ENCODE measurements at regions not wholly inside any gene's neighbourhood (a gene's known extent, or its start where the extent isn't known, plus 50 kb on each side); places are given as distances from the start of the nearest gene placed in this dataset.

DNA sequence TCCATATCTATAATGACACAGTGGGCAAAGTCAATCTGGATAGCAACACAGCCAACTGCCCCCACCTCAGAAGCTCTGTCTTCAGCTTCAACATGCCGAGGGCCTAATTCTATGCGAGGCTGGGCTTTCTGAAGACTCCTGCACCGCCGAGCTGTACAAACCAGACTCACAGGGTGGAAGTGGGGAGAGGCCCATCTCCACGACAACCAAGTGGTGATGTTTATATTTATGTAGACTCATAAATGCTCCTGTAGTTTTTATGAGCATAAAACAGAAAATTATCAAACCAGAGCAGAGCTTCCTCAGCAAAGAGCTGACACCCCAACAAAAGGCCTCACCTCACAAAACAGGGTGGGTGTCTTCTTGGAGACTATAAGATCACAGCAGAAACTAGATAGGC, 77.0 kb upstream of the LGALSL start:
- H3K36me3 ChIP-seq (ENCODE audit: control insufficient read depth, insufficient read depth, low read length), result no peaks in the 10 kb centered on the region
- no peak overlapping the region for H3K4me3 ChIP-seq (ENCODE audit: extremely low read depth, insufficient read depth, low read length, poor library complexity, severe bottlenecking)
- no peaks in the 10 kb centered on the region for H3K4me1 ChIP-seq (ENCODE audit: control insufficient read depth, insufficient read depth, low read length, poor library complexity, severe bottlenecking)
- WGBS, 2 experiments (ENCODE audit: insufficient coverage in 2 of 2), result 100% methylated on average over 2 of the region's 5 CpGs; no CpG with 5 or more reads in 1 of the 2 experiments
- peak overlapping the region; percentile 39 for H3K27ac ChIP-seq (ENCODE audit: low read depth, low read length, severe bottlenecking)
- no peaks in the 10 kb centered on the region for H3K9me3 ChIP-seq (ENCODE audit: control insufficient read depth, low read length)

- no peaks in the 10 kb centered on the region for H3K36me3 ChIP-seq (ENCODE audit: control insufficient read depth, insufficient read depth, low read length)
- H3K9me3 ChIP-seq (ENCODE audit: control insufficient read depth, low read length), result no peaks in the 10 kb centered on the region
- no peak overlapping the region for H3K27ac ChIP-seq (ENCODE audit: low read depth, low read length, severe bottlenecking)
- 94 to 98% methylated on average over 6 to 7 of the region's 7 CpGs for WGBS, 2 experiments (ENCODE audit: insufficient coverage in 2 of 2)
- no peaks in the 10 kb centered on the region for H3K4me1 ChIP-seq (ENCODE audit: control insufficient read depth, insufficient read depth, low read length, poor library complexity, severe bottlenecking)
- H3K4me3 ChIP-seq (ENCODE audit: extremely low read depth, insufficient read depth, low read length, poor library complexity, severe bottlenecking), result no peak overlapping the region
These were observed 74.8 kb upstream of the LGALSL start for GRCh38 chr2:64379186-64379585.

GRCh38 chr2:64380853-64381527, 73.0 kb upstream of the LGALSL start:
- Histone ChIP-seq H3K4me1 (ENCODE audit: control insufficient read depth, insufficient read depth, low read length, poor library complexity, severe bottlenecking) (no peaks in the 10 kb centered on the region), H3K27ac (ENCODE audit: low read depth, low read length, severe bottlenecking) (no peak overlapping the region), H3K4me3 (ENCODE audit: extremely low read depth, insufficient read depth, low read length, poor library complexity, severe bottlenecking) (no peak overlapping the region), H3K9me3 (ENCODE audit: control insufficient read depth, low read length) (no peaks in the 10 kb centered on the region), H3K36me3 (ENCODE audit: control insufficient read depth, insufficient read depth, low read length) (no peaks in the 10 kb centered on the region)
- 89 to 97% methylated on average over 3 to 4 of the region's 4 CpGs for WGBS, 2 experiments (ENCODE audit: insufficient coverage in 2 of 2)

- 92% methylated on average over 2 to 5 of the region's 5 CpGs for WGBS, 2 experiments (ENCODE audit: insufficient coverage in 2 of 2)
- H3K36me3 ChIP-seq (ENCODE audit: control insufficient read depth, insufficient read depth, low read length), result no peaks in the 10 kb centered on the region
- no peaks in the 10 kb centered on the region for H3K9me3 ChIP-seq (ENCODE audit: control insufficient read depth, low read length)
- no peak overlapping the region for H3K4me3 ChIP-seq (ENCODE audit: extremely low read depth, insufficient read depth, low read length, poor library complexity, severe bottlenecking)
- H3K27ac ChIP-seq (ENCODE audit: low read depth, low read length, severe bottlenecking), result no peak overlapping the region
- H3K4me1 ChIP-seq (ENCODE audit: control insufficient read depth, insufficient read depth, low read length, poor library complexity, severe bottlenecking), result no peaks in the 10 kb centered on the region
These were observed 70.9 kb upstream of the LGALSL start for GRCh38 chr2:64383016-64383591.

GRCh38 chr2:64383881-64384280, 70.1 kb upstream of the LGALSL start:
- H3K9me3 ChIP-seq (ENCODE audit: control insufficient read depth, low read length), result no peaks in the 10 kb centered on the region
- H3K4me1 ChIP-seq (ENCODE audit: control insufficient read depth, insufficient read depth, low read length, poor library complexity, severe bottlenecking), result no peaks in the 10 kb centered on the region
- no CpG with 5 or more reads among the region's 3 CpGs for WGBS, 2 experiments (ENCODE audit: insufficient coverage in 2 of 2)
- no peak overlapping the region for H3K27ac ChIP-seq (ENCODE audit: low read depth, low read length, severe bottlenecking)
- no peaks in the 10 kb centered on the region for H3K36me3 ChIP-seq (ENCODE audit: control insufficient read depth, insufficient read depth, low read length)
- H3K4me3 ChIP-seq (ENCODE audit: extremely low read depth, insufficient read depth, low read length, poor library complexity, severe bottlenecking), result no peak overlapping the region

GRCh38 chr2:64386676-64387075, 67.3 kb upstream of the LGALSL start:
- Histone ChIP-seq H3K4me1 (ENCODE audit: control insufficient read depth, insufficient read depth, low read length, poor library complexity, severe bottlenecking) (peaks cover 8% of the 10 kb centered on the region), H3K9me3 (ENCODE audit: control insufficient read depth, low read length) (no peaks in the 10 kb centered on the region), H3K27ac (ENCODE audit: low read depth, low read length, severe bottlenecking) (no peak overlapping the region), H3K4me3 (ENCODE audit: extremely low read depth, insufficient read depth, low read length, poor library complexity, severe bottlenecking) (no peak overlapping the region), H3K36me3 (ENCODE audit: control insufficient read depth, insufficient read depth, low read length) (no peaks in the 10 kb centered on the region)
- WGBS, 2 experiments (ENCODE audit: insufficient coverage in 2 of 2), result 76 to 79% methylated on average over 3 of the region's 4 CpGs

- Histone ChIP-seq H3K27ac (ENCODE audit: low read depth, low read length, severe bottlenecking) (no peak overlapping the region), H3K9me3 (ENCODE audit: control insufficient read depth, low read length) (no peaks in the 10 kb centered on the region), H3K4me3 (ENCODE audit: extremely low read depth, insufficient read depth, low read length, poor library complexity, severe bottlenecking) (no peak overlapping the region), H3K4me1 (ENCODE audit: control insufficient read depth, insufficient read depth, low read length, poor library complexity, severe bottlenecking) (peaks cover 21% of the 10 kb centered on the region), H3K36me3 (ENCODE audit: control insufficient read depth, insufficient read depth, low read length) (no peaks in the 10 kb centered on the region)
These were observed 63.4 kb upstream of the LGALSL start for GRCh38 chr2:64390586-64390985.

DNA sequence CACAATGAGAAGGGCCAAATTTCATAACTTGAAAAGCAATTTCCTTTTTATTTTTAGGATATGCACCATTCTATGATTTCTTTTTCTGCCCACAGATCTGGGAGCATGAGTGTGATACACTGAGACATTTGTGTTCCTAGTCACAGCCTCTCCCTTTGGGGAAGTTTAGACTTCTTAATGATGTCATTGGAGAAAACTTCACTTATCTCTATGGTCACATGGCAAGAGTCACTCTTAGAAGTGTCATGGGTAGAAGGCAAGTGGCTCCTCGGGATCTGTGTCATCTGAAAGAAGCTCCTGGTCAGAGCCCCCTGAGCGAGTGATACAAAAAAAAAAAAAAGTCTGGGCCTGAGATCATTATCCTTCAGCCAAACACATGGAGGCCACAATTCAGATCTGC, 62.5 kb upstream of the LGALSL start:
- Histone ChIP-seq H3K4me3 (ENCODE audit: extremely low read depth, insufficient read depth, low read length, poor library complexity, severe bottlenecking) (no peak overlapping the region), H3K36me3 (ENCODE audit: control insufficient read depth, insufficient read depth, low read length) (no peaks in the 10 kb centered on the region), H3K27ac (ENCODE audit: low read depth, low read length, severe bottlenecking) (peak overlapping the region; percentile 32), H3K9me3 (ENCODE audit: control insufficient read depth, low read length) (no peaks in the 10 kb centered on the region), H3K4me1 (ENCODE audit: control insufficient read depth, insufficient read depth, low read length, poor library complexity, severe bottlenecking) (peaks cover 21% of the 10 kb centered on the region)
- 39% methylated on average over 2 of the region's 2 CpGs; no CpG with 5 or more reads in 1 of the 2 experiments for WGBS, 2 experiments (ENCODE audit: insufficient coverage in 2 of 2)

DNA sequence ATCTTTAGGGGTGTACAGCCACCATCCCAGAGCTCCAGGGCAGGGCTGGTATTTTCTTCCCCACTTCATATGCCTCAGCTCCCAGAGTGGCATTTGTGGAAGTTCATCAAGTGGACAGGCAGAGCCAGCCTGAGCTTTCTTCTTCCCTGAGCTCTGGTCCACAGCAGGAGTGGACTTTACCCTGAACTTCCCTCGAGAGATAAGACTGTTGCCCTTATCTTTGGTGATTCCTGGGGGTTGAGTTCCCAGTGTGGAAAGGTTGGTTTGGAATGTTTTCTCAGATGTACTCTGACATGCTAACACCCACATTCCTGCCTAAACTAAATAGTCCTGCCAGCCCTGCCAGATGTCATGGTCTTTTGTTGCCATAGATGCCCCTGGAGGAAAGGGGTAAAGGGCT, 62.0 kb upstream of the LGALSL start:
- peaks cover 21% of the 10 kb centered on the region for H3K4me1 ChIP-seq (ENCODE audit: control insufficient read depth, insufficient read depth, low read length, poor library complexity, severe bottlenecking)
- H3K27ac ChIP-seq (ENCODE audit: low read depth, low read length, severe bottlenecking), result peak overlapping the region; percentile 32
- WGBS, 2 experiments (ENCODE audit: insufficient coverage in 2 of 2), result 80% methylated on average over 1 of the region's 1 CpG; no CpG with 5 or more reads in 1 of the 2 experiments
- H3K4me3 ChIP-seq (ENCODE audit: extremely low read depth, insufficient read depth, low read length, poor library complexity, severe bottlenecking), result no peak overlapping the region
- H3K9me3 ChIP-seq (ENCODE audit: control insufficient read depth, low read length), result no peaks in the 10 kb centered on the region
- no peaks in the 10 kb centered on the region for H3K36me3 ChIP-seq (ENCODE audit: control insufficient read depth, insufficient read depth, low read length)

GRCh38 chr2:64392529-64392928, 61.4 kb upstream of the LGALSL start:
- Histone ChIP-seq H3K9me3 (ENCODE audit: control insufficient read depth, low read length) (no peaks in the 10 kb centered on the region), H3K36me3 (ENCODE audit: control insufficient read depth, insufficient read depth, low read length) (no peaks in the 10 kb centered on the region), H3K4me1 (ENCODE audit: control insufficient read depth, insufficient read depth, low read length, poor library complexity, severe bottlenecking) (peaks cover 21% of the 10 kb centered on the region), H3K27ac (ENCODE audit: low read depth, low read length, severe bottlenecking) (no peak overlapping the region), H3K4me3 (ENCODE audit: extremely low read depth, insufficient read depth, low read length, poor library complexity, severe bottlenecking) (no peak overlapping the region)
- 88 to 93% methylated on average over 2 of the region's 2 CpGs for WGBS, 2 experiments (ENCODE audit: insufficient coverage in 2 of 2)

DNA sequence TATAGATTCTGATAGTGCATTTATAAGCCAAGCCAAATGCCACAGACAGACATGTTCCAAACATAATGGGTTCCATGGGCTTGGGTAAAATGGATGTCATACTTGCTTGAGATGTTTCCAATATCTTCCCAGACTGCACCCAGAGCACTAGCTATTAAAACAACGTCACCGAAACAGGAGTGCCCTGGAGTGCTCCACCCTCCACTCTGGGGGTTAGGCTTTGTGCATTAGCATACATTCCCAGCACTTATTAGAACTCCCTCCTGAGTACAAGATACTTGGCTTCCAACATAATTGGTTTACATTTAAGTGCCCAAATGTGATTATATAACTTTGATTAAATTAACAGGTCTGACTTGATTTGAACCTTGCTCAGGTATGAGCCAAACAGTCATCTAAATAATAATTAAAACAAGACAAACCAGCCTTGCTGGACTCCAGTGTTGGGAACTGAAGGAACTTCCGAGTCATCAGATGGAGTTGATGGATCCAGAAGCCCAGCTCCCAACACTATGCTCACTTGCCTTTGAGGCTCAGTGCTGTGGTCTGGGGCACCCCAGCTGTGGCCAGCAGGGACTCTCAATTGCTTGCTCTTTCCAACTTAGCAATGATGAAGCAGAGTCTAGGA, 60.5 kb upstream of the LGALSL start:
- Histone ChIP-seq H3K4me3 (ENCODE audit: extremely low read depth, insufficient read depth, low read length, poor library complexity, severe bottlenecking) (no peak overlapping the region), H3K27ac (ENCODE audit: low read depth, low read length, severe bottlenecking) (no peak overlapping the region), H3K36me3 (ENCODE audit: control insufficient read depth, insufficient read depth, low read length) (no peaks in the 10 kb centered on the region), H3K9me3 (ENCODE audit: control insufficient read depth, low read length) (no peaks in the 10 kb centered on the region), H3K4me1 (ENCODE audit: control insufficient read depth, insufficient read depth, low read length, poor library complexity, severe bottlenecking) (peaks cover 21% of the 10 kb centered on the region)
- 100% methylated on average over 1 to 3 of the region's 3 CpGs for WGBS, 2 experiments (ENCODE audit: insufficient coverage in 2 of 2)
